Retinal pigment epithelial cell (primary cell): ENCODE measurements at regions not wholly inside any gene's neighbourhood (a gene's known extent, or its start where the extent isn't known, plus 50 kb on each side); places are given as distances from the start of the nearest gene placed in this dataset.

Experiments used
- DNase-seq: peaks from one replicate; pipeline ENCODE4 v3.0.0-alpha.2; 2010; ENCODE audit warnings: low read depth
- H3K4me3 ChIP-seq: 2 replicates; pipeline ENCODE4 v1.5.1; 2011; ENCODE audit warnings: mild to moderate bottlenecking, low read length, control low read depth, moderate library complexity
- CTCF ChIP-seq: conservative IDR thresholded peaks from 2 replicates; pipeline ENCODE4 v1.5.1; 2011; ENCODE audit warnings: low read depth, low read length, control low read depth, inconsistent platforms

- no peak for DNase-seq
- no peak overlapping the region for H3K4me3 ChIP-seq
- no peak for TF ChIP-seq CTCF
Observed at GRCh38 chr6:155561257-155561965, 105.8 kb upstream of the NOX3 start.

GRCh38 chr6:155549928-155550327 is 94.3 kb upstream of the NOX3 start:
- DNase-seq: no peak
- H3K4me3 ChIP-seq: no peak overlapping the region
- no peak for TF ChIP-seq CTCF

GRCh38 chr6:155549028-155549798 is 93.6 kb upstream of the NOX3 start:
- DNase-seq: no peak
- no peak for TF ChIP-seq CTCF
- H3K4me3 ChIP-seq: no peak overlapping the region

GRCh38 chr6:155548576-155548975 is 92.9 kb upstream of the NOX3 start:
- H3K4me3 ChIP-seq: no peak overlapping the region
- no peak for DNase-seq
- no peak for TF ChIP-seq CTCF

- no peak for DNase-seq
- no peak for TF ChIP-seq CTCF
- no peak overlapping the region for H3K4me3 ChIP-seq
Observed at GRCh38 chr6:155544677-155545076, 89.0 kb upstream of the NOX3 start.

- peak; percentile 83 for DNase-seq
- H3K4me3 ChIP-seq: no peak overlapping the region
Observed at GRCh38 chr6:155543166-155543847, 87.7 kb upstream of the NOX3 start.

More at GRCh38 chr6:155543166-155543847, 87.7 kb upstream of the NOX3 start:
- TF ChIP-seq CTCF: no peak
